NB4 (cell line): ENCODE measurements at regions not wholly inside any gene's neighbourhood (a gene's known extent, or its start where the extent isn't known, plus 50 kb on each side); places are given as distances from the start of the nearest gene placed in this dataset.

Experiments used
- CTCF ChIP-seq: IDR thresholded peaks from one replicate; pipeline ENCODE4 v1.5.1; 2012; ENCODE audit warnings: low read depth, low read length
- POLR2A ChIP-seq: IDR thresholded peaks from 2 replicates; pipeline ENCODE4 v1.6.1; 2011; ENCODE audit warnings: mild to moderate bottlenecking; ENCODE audit not compliant: insufficient read length; ENCODE audit errors: extremely low read depth

DNA sequence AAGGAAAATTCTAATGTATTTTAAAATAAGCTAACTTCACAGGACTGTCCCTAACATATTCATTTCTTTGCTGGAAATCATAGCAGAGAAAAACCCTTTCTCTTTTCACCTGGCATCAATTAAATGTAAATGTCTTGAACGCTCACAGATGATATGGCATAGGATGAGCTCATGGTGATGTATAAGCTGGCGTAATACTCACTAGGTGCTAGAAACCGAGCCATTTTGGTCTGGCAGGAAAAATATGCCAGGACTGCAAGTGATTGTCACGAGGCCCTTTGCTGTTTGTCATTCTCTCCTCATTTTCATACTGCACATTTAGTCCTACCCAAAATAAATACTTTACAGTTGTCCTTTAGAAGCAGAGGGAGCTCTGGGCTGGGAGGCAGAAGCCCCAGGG is 222.7 kb upstream of the LNX1 start:
- TF ChIP-seq POLR2A (no peak), CTCF (no peak)
